HG02885 (cell line): ENCODE measurements at regions not wholly inside any gene's neighbourhood (a gene's known extent, or its start where the extent isn't known, plus 50 kb on each side); places are given as distances from the start of the nearest gene placed in this dataset.

ENCODE experiments used
- ATAC-seq: cut with Tn5 transposase; IDR thresholded peaks from one replicate; pipeline ENCODE4 v1.9.1; 2021; ENCODE audit warnings: mild to moderate bottlenecking; ENCODE audit not compliant: unreplicated experiment, poor library complexity

GRCh38 chr2:103734911-103735310 lies 973.1 kb downstream of the TMEM182 start:
- ATAC-seq, result no peak

GRCh38 chr2:103738108-103738507 lies 976.3 kb downstream of the TMEM182 start:
- no peak for ATAC-seq

- no peak for ATAC-seq
Observed at GRCh38 chr2:103738606-103739005, 976.8 kb downstream of the TMEM182 start.

- ATAC-seq, result no peak
Observed at GRCh38 chr2:103739186-103739585, 977.4 kb downstream of the TMEM182 start.

GRCh38 chr2:103739921-103740320 lies 978.1 kb downstream of the TMEM182 start:
- no peak for ATAC-seq

GRCh38 chr2:103740631-103741030 lies 978.8 kb downstream of the TMEM182 start:
- no peak for ATAC-seq

- ATAC-seq, result no peak
Observed at GRCh38 chr2:103743195-103743594, 981.4 kb downstream of the TMEM182 start.

GRCh38 chr2:103754530-103754929 lies 992.7 kb downstream of the TMEM182 start:
- ATAC-seq, result no peak

- ATAC-seq, result no peak
Observed at GRCh38 chr2:103773884-103774283, 1012.1 kb downstream of the TMEM182 start.

- ATAC-seq, result no peak
Observed at GRCh38 chr2:103780088-103780702, 1018.4 kb downstream of the TMEM182 start.

- ATAC-seq, result no peak
Observed at GRCh38 chr2:103781313-103781712, 1019.5 kb downstream of the TMEM182 start.

- no peak for ATAC-seq
Observed at GRCh38 chr2:103784261-103784660, 1022.4 kb downstream of the TMEM182 start.

GRCh38 chr2:103785432-103785831 lies 1023.6 kb downstream of the TMEM182 start:
- ATAC-seq, result no peak

- ATAC-seq, result no peak
Observed at GRCh38 chr2:103785956-103786355, 1024.1 kb downstream of the TMEM182 start.

- ATAC-seq, result no peak
Observed at GRCh38 chr2:103788389-103788788, 1026.6 kb downstream of the TMEM182 start.

GRCh38 chr2:103788951-103789350 lies 1027.1 kb downstream of the TMEM182 start:
- no peak for ATAC-seq

GRCh38 chr2:103789381-103790095 lies 1027.7 kb downstream of the TMEM182 start:
- ATAC-seq, result no peak

GRCh38 chr2:103792042-103792441 lies 1030.2 kb downstream of the TMEM182 start:
- no peak for ATAC-seq

- ATAC-seq, result no peak
Observed at GRCh38 chr2:103798291-103798690, 1036.5 kb downstream of the TMEM182 start.

GRCh38 chr2:103804013-103804412 lies 1042.2 kb downstream of the TMEM182 start:
- ATAC-seq, result no peak

GRCh38 chr2:103805746-103806145 lies 1043.9 kb downstream of the TMEM182 start:
- no peak for ATAC-seq

GRCh38 chr2:103808814-103809213 lies 1045.1 kb upstream of the POU3F3 start:
- ATAC-seq, result no peak
